ENCODE measurements at regions not wholly inside any gene's neighbourhood (a gene's known extent, or its start where the extent isn't known, plus 50 kb on each side); places are given as distances from the start of the nearest gene placed in this dataset.

DNA sequence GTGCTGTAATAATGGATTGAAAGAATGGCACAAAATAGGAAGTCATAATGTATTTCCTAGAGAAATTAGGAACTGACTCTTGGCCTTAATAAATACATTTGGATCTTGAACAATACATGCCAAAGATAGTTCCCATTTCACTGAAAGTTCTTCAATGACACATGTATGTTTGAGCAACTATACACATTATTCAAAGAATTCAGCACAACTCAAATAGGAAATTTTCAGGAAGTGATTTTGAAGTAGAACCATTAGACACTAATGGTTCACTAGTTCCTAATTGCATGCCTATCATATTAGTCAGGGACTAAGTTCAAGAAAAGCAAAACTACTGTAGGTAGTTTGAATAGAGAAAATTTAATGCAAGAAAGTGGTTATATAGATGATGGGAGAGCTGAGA, 404.7 kb downstream of the LMO4 start:
- DNase-seq: no peak

DNA sequence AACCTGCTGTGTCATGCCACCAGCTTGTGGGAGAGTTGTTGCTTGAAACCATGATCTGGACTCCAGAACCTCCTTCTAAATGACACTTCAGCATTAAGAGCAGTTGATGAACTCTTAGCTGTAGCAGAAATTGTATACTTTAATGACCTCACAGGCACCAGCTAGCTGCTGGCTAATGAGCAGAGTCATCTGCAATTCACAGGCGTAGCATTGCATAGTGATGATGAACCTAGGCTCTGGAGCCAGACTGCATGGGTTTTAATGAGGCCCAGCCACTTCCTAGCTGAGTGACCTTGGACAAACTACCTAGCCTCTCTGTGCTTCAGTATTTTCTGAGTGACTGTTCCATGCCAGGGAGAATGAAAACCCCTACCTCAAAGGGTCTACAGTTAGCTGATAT, 407.1 kb downstream of the LMO4 start:
- DNase-seq: no peak

DNA sequence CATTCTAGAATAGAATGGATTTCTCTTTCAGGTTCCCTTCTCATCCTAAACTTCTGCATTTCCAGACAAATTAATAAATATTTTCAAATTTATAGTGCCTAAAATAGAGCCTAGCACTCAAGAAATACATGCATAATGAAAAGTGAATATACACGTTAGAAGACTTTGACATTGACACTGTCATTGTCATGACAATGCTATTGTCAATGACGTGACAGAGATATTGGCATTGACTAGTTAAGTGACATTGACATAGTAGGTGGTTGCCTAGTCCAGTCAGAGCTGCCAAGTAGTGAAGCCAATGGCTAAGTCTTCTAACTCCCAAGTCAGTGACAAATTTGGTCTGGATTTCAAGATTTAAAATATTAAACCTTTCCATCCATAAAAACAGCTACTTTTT, 410.5 kb downstream of the LMO4 start:
- no peak for DNase-seq

DNA sequence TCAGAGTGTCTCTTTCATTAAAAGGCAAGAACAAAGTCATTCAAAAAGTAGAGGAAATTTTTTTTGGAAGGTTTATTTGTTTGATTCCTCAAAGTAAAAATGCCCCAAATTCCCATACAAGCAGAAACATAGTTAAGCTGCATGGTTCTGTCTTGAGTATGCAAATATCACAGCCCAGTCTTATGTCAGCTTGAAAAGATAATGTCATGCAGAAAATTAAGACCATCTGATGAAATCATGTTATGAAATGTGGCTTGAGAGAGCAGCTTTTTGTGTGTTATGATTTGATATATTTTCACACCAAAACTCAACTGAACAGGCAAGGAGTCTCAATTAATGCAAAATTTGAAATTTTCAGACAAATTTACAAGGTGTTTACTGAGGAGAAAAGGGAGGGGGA, 411.0 kb downstream of the LMO4 start:
- DNase-seq: no peak

DNA sequence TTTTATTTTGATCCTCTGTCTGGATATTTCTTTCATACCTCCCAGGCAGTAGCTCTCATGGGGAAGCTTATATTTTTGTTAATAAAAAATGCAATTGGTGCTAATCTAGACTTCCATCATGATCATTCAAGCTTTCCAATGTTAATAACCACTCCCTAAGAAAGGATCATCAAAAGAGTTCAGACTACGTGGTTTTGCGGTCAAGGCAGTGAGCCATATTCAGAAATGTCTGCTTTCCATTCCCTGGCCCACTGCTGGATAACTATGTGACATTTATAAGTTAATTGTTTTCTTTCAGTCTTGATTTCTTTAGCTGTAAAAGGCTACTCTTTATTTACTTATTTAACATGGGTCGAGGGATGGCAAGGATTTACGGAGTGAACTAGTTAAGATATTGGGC, 414.6 kb downstream of the LMO4 start:
- DNase-seq: no peak

DNA sequence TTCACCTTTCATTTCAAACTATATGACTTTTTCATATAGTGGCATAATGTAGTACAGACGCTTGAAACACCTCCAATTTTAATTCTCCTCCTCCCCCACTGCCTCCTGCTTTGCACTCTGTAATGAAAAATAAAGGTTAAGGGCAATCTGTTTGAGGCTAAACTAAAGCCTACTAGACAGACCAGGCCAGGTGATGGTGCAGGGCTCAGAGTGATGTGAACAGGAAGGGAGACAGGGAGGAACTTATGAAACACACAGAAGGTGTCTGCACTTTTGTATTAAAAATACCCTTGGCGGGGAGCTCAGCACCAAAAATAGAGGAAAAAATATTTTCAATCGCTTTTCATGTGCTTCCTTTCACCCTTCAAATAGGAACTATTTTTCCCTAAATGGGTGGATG, 415.4 kb downstream of the LMO4 start:
- DNase-seq: no peak

DNA sequence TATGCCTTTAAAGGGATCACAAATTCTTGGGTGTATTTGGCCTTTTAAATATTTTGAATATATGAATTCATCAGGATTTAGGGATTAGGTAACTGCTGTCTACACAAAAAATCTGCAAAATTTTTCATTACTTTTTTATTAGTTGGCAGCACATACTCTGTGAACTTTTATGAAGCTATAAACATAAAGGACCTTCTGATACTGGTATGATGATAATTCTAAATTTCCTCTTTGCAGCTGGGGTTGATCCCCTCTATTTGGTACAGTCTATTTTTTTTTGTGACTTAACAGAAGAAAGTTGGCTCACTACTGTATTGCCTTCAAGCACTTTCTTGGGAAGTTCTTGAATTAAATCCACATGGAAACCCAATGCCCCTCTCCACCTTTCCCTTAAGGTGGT, 416.1 kb downstream of the LMO4 start:
- no peak for DNase-seq

DNA sequence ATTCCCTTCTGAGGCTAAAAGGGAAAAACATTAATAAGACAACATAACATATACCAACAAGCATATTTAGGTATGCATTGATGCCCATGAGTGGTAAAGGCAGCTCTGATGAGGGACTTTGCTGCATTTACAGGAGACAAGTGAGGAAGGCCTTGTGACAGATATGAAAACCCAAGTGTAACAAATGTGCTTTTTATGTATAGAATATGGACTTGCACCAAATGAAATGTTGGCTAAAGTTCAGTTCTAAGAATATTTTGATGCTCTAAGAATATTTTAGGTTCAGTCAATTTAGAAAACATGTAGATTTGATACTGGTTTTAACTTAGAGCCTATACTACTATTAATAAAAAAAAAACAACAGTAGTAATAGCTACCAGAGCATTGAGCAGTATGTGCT, 424.7 kb downstream of the LMO4 start:
- DNase-seq: no peak

DNA sequence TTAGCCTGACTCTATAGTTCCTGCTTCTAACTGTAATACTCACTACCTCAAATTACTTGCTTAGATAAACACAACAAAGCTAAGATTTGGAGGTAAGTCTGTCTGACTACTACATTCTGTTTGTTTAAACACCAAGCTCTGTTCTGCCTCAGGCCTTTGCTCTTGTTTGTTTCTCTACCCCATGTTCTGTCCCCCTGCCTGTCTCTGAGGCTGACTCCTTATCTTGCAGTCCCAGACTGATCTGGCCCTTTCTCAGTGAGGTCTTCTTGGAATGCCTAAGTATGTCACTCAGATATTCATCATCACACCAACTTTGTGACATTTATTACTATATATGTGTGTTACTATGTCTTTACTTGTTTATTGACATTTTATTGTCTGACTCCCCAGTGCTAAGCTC, 425.5 kb downstream of the LMO4 start:
- no peak for DNase-seq

DNA sequence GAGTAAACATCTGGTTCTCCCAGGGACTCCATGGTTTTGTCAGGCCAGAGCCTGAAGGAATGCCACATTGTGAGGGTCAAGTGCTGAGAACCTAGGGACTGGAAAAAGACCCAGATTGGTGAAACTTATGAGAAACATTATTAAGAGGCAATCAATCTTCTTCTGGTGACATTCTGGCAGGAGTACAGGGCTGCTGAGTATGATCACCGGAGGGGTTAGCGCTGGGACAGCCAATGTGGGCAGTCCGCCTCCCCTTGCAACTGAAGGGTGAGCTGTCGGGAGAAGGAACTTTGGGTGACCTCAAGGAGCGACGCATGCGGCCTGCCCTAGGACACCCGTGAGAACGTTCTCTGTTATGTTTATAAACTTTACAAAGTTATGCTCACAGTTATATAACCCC, 429.0 kb downstream of the LMO4 start:
- DNase-seq: no peak

DNA sequence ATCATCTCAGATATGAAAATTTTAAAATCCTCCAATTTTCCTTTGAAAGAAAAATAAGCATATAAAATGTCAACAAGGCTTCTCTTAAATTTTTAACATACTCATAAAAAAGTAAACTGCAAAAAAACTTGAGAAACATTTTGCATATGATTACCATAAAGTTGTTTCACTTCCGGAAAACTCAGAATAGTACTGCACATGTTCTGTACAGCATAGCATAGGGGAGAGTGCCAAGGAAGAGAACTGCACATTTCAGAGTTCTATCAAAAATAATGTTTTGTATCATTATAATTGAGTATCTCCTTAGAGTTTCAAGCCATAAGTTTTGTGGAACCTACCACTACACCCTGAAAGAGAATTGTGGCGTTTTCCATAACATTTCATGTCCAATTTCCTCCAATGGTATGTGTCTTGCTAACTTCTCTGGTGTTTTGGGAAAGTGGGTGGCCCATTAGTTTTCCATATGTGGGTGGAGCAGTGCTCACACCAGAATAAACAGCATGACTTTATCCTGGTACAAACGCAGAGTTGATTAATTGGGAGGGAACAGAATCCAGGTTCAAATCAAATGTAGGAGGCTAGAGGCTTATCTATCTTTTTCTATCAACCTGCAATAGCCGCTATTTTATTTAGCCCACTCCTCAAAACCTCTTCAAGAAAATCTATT, 430.9 kb downstream of the LMO4 start:
- no peak for DNase-seq

DNA sequence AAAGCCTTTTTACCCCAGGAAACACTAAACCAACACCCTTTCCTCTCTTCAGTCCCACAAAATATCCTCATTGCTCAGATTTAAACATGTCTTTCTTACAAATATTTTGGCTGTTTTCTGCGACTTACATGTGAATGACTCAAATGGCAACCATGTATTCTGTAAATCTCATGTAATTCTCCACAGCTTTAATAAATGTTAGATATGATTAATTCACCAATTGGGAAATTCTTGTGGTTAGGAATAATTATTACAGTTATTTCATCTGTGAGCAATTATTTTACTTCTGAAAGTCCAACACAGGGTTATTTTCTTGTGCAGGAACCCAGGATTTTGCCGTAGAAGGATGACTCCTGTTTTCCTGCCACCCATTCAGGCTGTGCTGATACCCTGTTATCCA, 431.5 kb downstream of the LMO4 start:
- peak; percentile 7 for DNase-seq

DNA sequence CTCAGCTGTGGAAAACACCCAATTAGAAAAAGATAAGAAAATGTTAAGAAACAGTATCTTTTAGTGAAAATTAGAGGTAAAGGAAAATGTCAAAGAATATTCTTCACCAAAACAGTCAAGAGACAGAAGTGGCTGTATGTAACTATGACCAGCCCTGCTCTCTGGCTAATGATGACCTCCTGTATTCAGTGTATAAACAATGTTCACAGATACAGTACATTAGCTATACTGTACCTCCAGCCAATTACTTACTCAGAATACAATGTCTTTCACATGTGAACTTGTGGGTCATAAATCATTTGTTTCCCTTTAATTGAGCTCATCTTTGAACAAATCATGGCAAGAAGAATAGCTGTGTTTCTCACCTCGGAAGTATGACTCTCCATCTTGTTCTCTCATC, 432.0 kb downstream of the LMO4 start:
- DNase-seq: no peak

DNA sequence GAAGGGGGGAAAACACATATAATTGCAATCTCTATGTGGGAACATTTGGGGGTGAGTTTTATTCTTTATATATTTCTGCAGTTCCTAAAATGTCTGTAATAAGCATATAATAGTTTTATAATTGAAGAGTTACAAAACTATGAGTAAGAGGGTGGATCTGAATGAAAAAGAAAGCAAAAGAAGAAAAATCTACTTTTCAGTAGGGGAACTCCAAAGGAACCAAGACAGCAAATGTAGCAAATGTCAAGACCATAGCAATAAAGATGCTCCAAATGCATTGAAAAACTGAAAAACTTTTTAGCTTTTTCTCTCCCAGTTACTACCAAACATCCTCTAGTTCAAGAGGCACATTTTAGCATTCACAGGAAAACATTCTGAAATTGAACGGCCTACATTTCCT, 434.8 kb downstream of the LMO4 start:
- no peak for DNase-seq

DNA sequence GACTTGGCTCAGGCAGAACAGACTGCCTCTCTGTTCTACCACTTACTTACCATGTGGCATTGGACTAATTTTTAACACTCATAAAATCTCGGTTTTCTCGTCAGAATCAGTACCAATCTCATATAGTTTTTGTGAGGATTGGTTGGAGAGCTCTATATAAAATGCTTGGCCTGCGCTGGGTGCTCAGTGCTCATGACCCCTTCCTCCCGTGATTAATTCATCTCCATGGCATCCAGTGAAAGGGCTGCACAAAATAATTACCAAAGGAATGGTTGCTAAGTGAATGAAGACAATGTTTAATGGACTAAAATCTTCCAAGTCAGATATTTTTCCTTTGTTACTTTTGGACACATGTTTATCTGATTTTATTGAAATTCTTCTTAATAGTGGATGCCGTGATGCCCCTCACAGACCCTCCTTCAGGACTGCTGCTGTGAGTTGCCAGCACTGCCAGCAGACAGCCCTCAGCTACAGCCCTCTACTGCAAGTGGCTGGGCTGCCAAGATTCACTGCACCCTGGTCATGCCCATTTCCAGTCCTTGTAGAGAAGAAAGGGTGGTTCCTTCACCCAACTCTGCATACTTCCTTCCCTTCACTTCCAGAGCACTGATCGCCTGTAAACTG, 436.5 kb downstream of the LMO4 start:
- no peak for DNase-seq

DNA sequence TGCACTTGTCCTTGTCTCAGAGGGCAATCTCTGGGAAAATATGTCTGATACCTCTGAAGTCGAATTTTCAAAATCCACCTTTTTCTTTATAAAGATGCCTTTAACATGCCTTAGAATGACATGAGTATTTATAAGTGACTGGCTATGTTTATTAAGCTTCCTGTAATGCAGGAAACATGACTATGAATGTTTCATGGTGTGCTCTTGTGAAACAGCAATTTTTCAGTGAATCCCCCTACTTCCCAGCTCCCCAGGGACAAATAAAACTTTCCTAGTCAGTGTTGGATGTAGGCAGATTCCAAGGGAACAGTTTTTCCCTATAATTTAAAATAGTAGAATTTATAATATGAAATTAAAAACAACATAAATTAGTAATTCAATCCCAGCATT, 437.0 kb downstream of the LMO4 start:
- peak; percentile 60 for DNase-seq

DNA sequence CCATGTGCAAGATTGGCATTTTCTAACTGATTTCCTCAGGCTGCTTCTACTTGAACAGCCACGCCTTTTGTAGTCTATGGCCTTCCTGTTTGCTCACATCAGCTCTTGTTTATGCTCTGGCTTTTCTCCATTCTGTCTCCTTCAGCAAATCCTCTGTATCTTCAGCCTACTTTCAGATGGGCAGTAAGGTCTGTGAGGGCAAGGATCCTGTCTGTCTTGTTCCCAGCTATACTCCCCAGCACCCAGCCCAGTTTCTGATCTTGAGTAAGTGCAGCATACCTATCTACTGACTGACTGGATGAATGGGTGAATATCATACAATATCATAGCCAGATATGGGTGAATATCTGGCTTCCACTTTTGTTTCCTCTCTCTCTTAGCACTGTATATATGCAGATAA, 438.1 kb downstream of the LMO4 start:
- peak; percentile 51 for DNase-seq

DNA sequence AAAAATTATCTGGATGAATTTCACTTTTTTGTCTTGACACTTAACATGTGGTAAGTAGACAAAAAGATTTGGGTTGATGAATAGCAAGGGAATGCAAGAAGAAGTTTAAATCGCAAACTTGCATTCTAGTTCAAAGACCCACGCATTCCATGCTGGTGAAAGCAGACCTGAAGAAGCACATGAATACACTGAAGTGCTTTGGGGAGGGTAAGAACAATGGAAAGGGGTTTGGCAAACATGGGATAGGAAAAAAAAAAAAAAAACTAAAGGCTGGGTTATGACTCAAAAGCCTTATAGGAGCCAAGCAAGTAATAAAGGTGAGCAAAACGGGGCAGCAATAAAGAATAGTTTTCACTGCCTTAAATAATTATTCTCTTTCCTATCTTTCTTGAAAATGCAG, 450.2 kb downstream of the LMO4 start:
- DNase-seq: no peak

DNA sequence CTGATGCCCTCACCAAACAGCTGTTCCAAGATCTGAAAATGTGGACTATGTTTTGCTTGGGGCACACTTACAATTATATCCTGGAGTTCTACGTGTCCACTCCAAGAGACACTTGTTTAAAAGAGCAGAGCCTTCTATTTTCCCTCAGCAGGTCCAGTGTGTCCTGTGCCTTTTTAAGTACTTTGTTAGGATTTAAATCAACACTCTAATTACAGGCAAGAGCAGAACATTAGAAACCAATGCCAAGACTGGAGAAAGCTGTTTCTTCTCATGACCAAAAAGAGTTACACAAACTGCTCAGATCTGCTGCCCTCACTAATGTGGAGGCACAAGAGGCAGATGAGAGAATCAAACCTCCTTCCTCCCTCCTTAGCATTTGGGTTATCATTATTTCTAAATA, 452.9 kb downstream of the LMO4 start:
- DNase-seq: no peak

DNA sequence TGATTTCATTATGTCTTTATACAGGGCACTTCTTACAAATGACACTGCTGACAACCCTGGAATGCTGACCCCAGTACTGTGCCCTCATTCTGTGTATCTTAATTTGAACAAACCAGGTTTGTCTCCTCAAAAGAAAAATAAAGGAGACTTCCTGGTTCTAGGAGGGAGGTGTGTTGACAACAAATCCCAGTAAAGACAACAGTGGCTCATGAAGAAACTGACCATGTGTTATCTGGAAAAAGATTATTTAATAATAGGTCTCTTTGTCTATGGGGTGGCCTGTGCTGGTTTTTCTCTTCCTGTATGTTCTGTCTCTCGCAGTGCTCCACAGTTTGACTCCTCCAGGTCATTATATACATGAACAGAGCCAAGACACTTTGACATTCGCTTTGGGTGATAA, 454.6 kb downstream of the LMO4 start:
- DNase-seq: no peak

DNA sequence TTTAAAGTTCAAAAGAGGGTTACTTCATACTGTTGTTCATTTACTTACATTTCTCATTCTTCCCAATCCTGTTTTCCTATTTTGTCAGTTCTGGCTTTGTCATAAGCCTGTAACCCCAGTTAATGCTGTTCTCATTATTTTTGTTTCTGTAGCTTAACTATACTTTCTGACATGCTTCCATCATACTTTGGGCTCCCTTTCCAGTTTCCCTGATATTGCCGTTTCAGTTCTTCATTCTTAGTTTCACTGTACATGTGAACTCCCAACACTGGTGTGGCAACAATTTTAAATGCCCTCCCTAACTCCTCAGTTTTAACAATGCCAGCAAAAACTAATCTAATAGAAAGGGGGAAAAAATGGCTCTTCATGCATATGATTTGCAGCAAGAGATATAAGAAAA, 456.7 kb downstream of the LMO4 start:
- no peak for DNase-seq

DNA sequence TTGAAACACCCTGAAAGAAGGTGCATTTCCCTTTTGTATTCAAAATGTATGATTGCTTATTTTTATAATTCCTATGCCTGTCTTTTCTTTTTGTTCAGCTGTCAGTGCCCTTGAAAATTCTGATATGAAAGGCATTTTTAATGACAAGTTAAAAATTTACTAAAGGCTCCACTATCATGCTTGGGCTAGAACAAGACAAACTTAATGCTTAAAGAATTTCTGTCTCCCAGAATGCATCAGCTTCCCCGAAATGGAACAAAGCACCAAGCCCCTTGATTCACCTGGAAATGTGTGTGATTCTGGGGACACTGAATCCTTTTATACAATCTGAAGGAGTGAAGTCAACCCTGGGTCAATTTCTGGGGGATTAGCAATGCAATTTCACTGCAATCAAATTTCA, 457.5 kb downstream of the LMO4 start:
- no peak for DNase-seq

DNA sequence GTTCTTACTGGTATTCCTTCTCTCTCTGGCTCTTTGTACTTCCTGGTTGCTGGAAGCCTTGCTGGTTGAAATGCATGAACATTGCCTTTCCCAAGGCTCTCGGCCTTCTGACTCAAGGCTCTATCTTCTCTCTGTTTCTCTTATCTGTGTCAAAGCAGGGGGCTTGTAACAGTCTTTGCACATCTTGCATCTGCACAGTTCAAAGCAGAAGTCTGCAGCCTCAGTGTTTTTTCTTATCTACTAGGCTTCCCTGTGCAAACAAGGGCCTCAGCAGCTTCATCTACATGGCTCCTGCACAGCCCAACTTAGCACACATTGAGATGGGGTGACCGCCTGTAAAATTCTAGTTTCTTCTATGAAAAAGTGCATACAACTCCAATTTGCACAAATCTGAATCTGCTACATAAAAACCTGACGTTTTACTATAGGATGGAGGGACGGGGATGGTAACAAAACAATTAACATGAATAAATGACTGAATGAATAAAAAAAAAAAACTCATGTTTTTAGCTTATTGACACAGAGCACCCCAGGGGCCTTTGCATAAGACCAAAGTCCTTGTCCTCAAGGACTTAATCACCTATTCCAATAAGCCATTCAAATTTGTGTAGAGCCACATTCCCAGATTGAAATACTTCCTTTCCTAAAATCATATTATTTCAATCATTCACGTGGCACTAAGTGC, 458.3 kb downstream of the LMO4 start:
- DNase-seq: no peak

DNA sequence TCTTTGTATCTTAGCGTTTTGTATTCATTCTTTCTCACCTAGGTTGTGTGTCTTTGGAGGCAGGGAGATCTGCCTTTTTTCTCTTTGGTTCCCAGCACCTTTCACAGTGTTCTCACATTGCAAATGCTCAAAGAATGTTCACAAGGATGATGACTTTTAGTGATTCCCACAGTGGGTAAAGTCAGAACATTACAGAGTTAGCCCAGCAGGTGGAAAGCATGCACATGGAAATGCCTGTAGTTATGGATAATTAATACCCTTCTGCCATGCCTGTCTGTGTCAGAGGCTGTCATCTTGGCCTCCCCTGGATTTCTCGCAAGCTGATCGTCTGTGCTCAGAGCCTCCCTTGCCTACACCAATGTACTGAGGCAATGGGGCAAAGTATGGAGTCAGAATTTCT, 458.9 kb downstream of the LMO4 start:
- DNase-seq: peak; percentile 27

DNA sequence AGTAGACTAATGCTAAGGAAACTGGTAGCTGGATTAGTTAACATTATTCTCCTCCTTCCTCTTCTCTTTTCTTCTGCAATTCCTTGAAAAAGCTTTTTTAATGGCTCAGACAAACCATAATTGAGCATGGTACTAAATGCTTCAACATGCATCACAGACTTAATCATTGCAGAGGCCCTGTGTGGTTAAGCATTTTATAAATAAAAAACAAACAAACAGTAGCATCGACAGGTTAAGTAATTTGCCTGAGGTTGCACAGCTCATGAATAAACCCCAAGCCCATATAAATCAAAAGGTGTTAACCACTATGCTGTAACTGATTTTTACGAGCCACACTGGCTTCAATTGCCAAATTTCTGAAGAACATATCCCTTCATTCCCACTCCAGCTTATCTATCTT, 462.1 kb downstream of the LMO4 start:
- DNase-seq: no peak

Measured in HCEC 1CT (cell line).